ENCODE measurements at regions not wholly inside any gene's neighbourhood (a gene's known extent, or its start where the extent isn't known, plus 50 kb on each side); places are given as distances from the start of the nearest gene placed in this dataset.

GRCh38 chr4:58144721-58145120 lies 1034.5 kb upstream of the IGFBP7 start:
- H3K36me3 ChIP-seq (replicated peaks in 1 of 2; ENCODE audit: control insufficient read depth in 1 of 2, insufficient read depth in 2 of 2, low read length in 1 of 2) = no peaks in the 10 kb centered on the region
- CTCF ChIA-PET = no interaction called here
- no peaks in the 10 kb centered on the region for H3K27me3 ChIP-seq (ENCODE audit: insufficient read depth)
- H3K9ac ChIP-seq = no peak overlapping the region
- H3K9me3 ChIP-seq = no peaks in the 10 kb centered on the region
- no peak overlapping the region for H3K27ac ChIP-seq (ENCODE audit: low read depth in 2 of 2, low read length in 1 of 2)
- TF ChIP-seq NFIC (IDR thresholded peaks at IDR 0.05; ENCODE audit: borderline replicate concordance) = no peak
- TF ChIP-seq TEAD4 (IDR thresholded peaks at IDR 0.05; ENCODE audit: borderline replicate concordance, insufficient read depth) = no peak
- no peaks in the 10 kb centered on the region; a peak in 1 of 4 replicates for H3K4me1 ChIP-seq (ENCODE audit: control insufficient read depth in 1 of 2, insufficient read depth in 2 of 2, low read depth in 1 of 2, low read length in 1 of 2)
- H4K20me1 ChIP-seq (ENCODE audit: insufficient read depth) = no peaks in the 10 kb centered on the region
- no peaks in the 10 kb centered on the region for H3K79me2 ChIP-seq (ENCODE audit: insufficient read depth)
- POLR2A ChIA-PET = no interaction called here
- H2AFZ ChIP-seq (ENCODE audit: low read depth) = no peak overlapping the region
- no peak for DNase-seq
- no peaks in the 10 kb centered on the region for H3F3A ChIP-seq (replicated peaks; ENCODE audit: insufficient read depth)
- 5% methylated on average over 1 of the region's 1 CpG for WGBS (ENCODE audit: low lambda C conversion rate)
- H3K4me2 ChIP-seq = no peak overlapping the region
- H3K9me2 ChIP-seq = no peaks in the 10 kb centered on the region
- no peak overlapping the region for H3K4me3 ChIP-seq (ENCODE audit: low read depth in 2 of 2, low read length in 1 of 2)

GRCh38 chr4:58138786-58139668 lies 1028.8 kb upstream of the IGFBP7 start:
- Histone ChIP-seq H2AFZ (ENCODE audit: low read depth) (no peak overlapping the region), H3K4me2 (no peak overlapping the region), H3K9me2 (no peaks in the 10 kb centered on the region), H3K4me3 (ENCODE audit: low read depth in 2 of 2, low read length in 1 of 2) (no peak overlapping the region), H3K36me3 (replicated peaks in 1 of 2; ENCODE audit: control insufficient read depth in 1 of 2, insufficient read depth in 2 of 2, low read length in 1 of 2) (no peaks in the 10 kb centered on the region), H3K9me3 (no peaks in the 10 kb centered on the region), H3K27me3 (ENCODE audit: insufficient read depth) (no peaks in the 10 kb centered on the region), H3F3A (replicated peaks; ENCODE audit: insufficient read depth) (no peaks in the 10 kb centered on the region), H3K27ac (ENCODE audit: low read depth in 2 of 2, low read length in 1 of 2) (peak overlapping the region in 1 of 2 experiments; percentile 95; a peak in 2 of 4 replicates), H3K79me2 (ENCODE audit: insufficient read depth) (no peaks in the 10 kb centered on the region), H3K9ac (no peak overlapping the region), H3K4me1 (ENCODE audit: control insufficient read depth in 1 of 2, insufficient read depth in 2 of 2, low read depth in 1 of 2, low read length in 1 of 2) (peaks cover 0 to 6% of the 10 kb centered on the region in 2 experiments; a peak in 2 of 4 replicates), H4K20me1 (ENCODE audit: insufficient read depth) (no peaks in the 10 kb centered on the region)
- ChIA-PET POLR2A (interaction anchor here (0.9 kb wide), 1 partner anchor 28 kb away, joined by 3 read pairs; no protein-coding TSS in a partner anchor), CTCF (interaction anchor here (0.5 to 1.8 kb wide), 7 partner anchors 12 to 976 kb away, joined by 3 to 5 read pairs (median 3); no protein-coding TSS in a partner anchor)
- DNase-seq = peak; percentile 26
- WGBS (ENCODE audit: low lambda C conversion rate) = 5% methylated on average over 3 of the region's 3 CpGs
- TF ChIP-seq TEAD4 (IDR thresholded peaks at IDR 0.05; ENCODE audit: borderline replicate concordance, insufficient read depth) = peak; percentile 20; the same call in 1 of the 2 replicates
- no peak for TF ChIP-seq RFX5 (IDR thresholded peaks at IDR 0.05; ENCODE audit: low read length)
- no peak for TF ChIP-seq SMC3 (IDR thresholded peaks at IDR 0.05; ENCODE audit: low read depth, low read length)
- peak in 1 of 2 experiments; percentile 90; a peak in 2 of 4 replicates for TF ChIP-seq EP300 (IDR thresholded peaks at IDR 0.05; ENCODE audit: borderline replicate concordance in 1 of 2, low read depth in 1 of 2, low read length in 1 of 2)
- peak; percentile 32; the same call in 1 of the 2 replicates for TF ChIP-seq TCF12 (IDR thresholded peaks at IDR 0.05)
- peak; percentile 55 for TF ChIP-seq CHD2 (IDR thresholded peaks at IDR 0.05; ENCODE audit: low read length, partially characterized antibody)
- TF ChIP-seq GATA2 (CRISPR knock-in tag; IDR thresholded peaks at IDR 0.05) = peak; percentile 61
- TF ChIP-seq RXRA (IDR thresholded peaks at IDR 0.05; ENCODE audit: borderline replicate concordance, low read depth) = no peak
- no peak for TF ChIP-seq CTCF (IDR thresholded peaks at IDR 0.05)
- TF ChIP-seq RCOR1 (IDR thresholded peaks at IDR 0.05; ENCODE audit: low read length) = peak; percentile 80

Measured in SK-N-SH (cell line).